Nephron (organoid): ENCODE measurements at regions not wholly inside any gene's neighbourhood (a gene's known extent, or its start where the extent isn't known, plus 50 kb on each side); places are given as distances from the start of the nearest gene placed in this dataset.

Experiments used
- H3K27ac Mint-ChIP-seq, 3 experiments: 2 replicates each; pipeline ENCODE4 v1.8.0; 2020; ENCODE audit warnings: mixed read lengths in 3 of 3, mild to moderate bottlenecking in 2 of 3, moderate library complexity in 1 of 3
- H3K27me3 Mint-ChIP-seq: 2 replicates; pipeline ENCODE4 v1.8.0; 2021; ENCODE audit warnings: low read depth, mild to moderate bottlenecking, moderate library complexity, mixed read lengths
- H3K36me3 Mint-ChIP-seq: 2 replicates; pipeline ENCODE4 v1.8.0; 2020; ENCODE audit warnings: low read depth, mixed read lengths
- H3K4me1 Mint-ChIP-seq: 2 replicates; pipeline ENCODE4 v1.8.0; 2020; ENCODE audit warnings: mixed read lengths
- H3K4me3 Mint-ChIP-seq, 3 experiments: 2 replicates each; pipeline ENCODE4 v1.8.0; 2020; ENCODE audit warnings: mild to moderate bottlenecking in 3 of 3, mixed read lengths in 3 of 3, moderate library complexity in 2 of 3
- H3K9me3 Mint-ChIP-seq: 2 replicates; pipeline ENCODE4 v1.8.0; 2020; ENCODE audit warnings: mixed read lengths
- CTCF ChIP-seq, 3 experiments: fragments of 200-600 bp; sonication (generic); IDR thresholded peaks; one replicate each; pipeline ENCODE4 v1.5.0; 2021; ENCODE audit warnings: antibody characterized with exemption in 3 of 3; ENCODE audit not compliant: unreplicated experiment in 3 of 3

GRCh38 chr1:96366516-96366915, 355.1 kb upstream of the PTBP2 start:
- Mint-ChIP-seq H3K4me3 (no peak overlapping the region), H3K9me3 (no peaks in the 10 kb centered on the region), H3K4me1 (peaks cover 33% of the 10 kb centered on the region), H3K36me3 (no peaks in the 10 kb centered on the region), H3K27me3 (no peaks in the 10 kb centered on the region), H3K27ac (peak overlapping the region in 2 of 3 experiments; percentile 32 to 91)
- TF ChIP-seq CTCF (IDR thresholded peaks at IDR 0.05; ENCODE audit: unreplicated experiment in 3 of 3): no peak

GRCh38 chr1:96367791-96368190, 353.8 kb upstream of the PTBP2 start:
- peaks cover 28% of the 10 kb centered on the region for H3K4me1 Mint-ChIP-seq
- no peak for TF ChIP-seq CTCF (IDR thresholded peaks at IDR 0.05; ENCODE audit: unreplicated experiment in 3 of 3)
- H3K9me3 Mint-ChIP-seq: no peaks in the 10 kb centered on the region
- H3K27ac Mint-ChIP-seq: no peak overlapping the region
- no peaks in the 10 kb centered on the region for H3K36me3 Mint-ChIP-seq
- H3K27me3 Mint-ChIP-seq: no peaks in the 10 kb centered on the region
- no peak overlapping the region for H3K4me3 Mint-ChIP-seq

- no peak for TF ChIP-seq CTCF (IDR thresholded peaks at IDR 0.05; ENCODE audit: unreplicated experiment in 3 of 3)
- Mint-ChIP-seq H3K27ac (peak overlapping the region in 1 of 3 experiments; percentile 2), H3K36me3 (no peaks in the 10 kb centered on the region), H3K27me3 (no peaks in the 10 kb centered on the region), H3K4me1 (peaks cover 11% of the 10 kb centered on the region), H3K9me3 (no peaks in the 10 kb centered on the region), H3K4me3 (no peak overlapping the region)
Measured at GRCh38 chr1:96370757-96371156, 350.8 kb upstream of the PTBP2 start.

- no peak overlapping the region for H3K27ac Mint-ChIP-seq
- no peaks in the 10 kb centered on the region for H3K36me3 Mint-ChIP-seq
- no peaks in the 10 kb centered on the region for H3K4me1 Mint-ChIP-seq
- no peak overlapping the region for H3K4me3 Mint-ChIP-seq
- no peaks in the 10 kb centered on the region for H3K27me3 Mint-ChIP-seq
- H3K9me3 Mint-ChIP-seq: peaks cover 4% of the 10 kb centered on the region
- TF ChIP-seq CTCF (IDR thresholded peaks at IDR 0.05; ENCODE audit: unreplicated experiment in 3 of 3): no peak
Measured at GRCh38 chr1:96372881-96373280, 348.7 kb upstream of the PTBP2 start.

GRCh38 chr1:96374076-96374762, 347.4 kb upstream of the PTBP2 start:
- Mint-ChIP-seq H3K4me3 (no peak overlapping the region), H3K27me3 (no peaks in the 10 kb centered on the region), H3K4me1 (no peaks in the 10 kb centered on the region), H3K27ac (no peak overlapping the region), H3K36me3 (no peaks in the 10 kb centered on the region), H3K9me3 (peaks cover 7% of the 10 kb centered on the region)
- TF ChIP-seq CTCF (IDR thresholded peaks at IDR 0.05; ENCODE audit: unreplicated experiment in 3 of 3): no peak

- Mint-ChIP-seq H3K4me1 (no peaks in the 10 kb centered on the region), H3K9me3 (peaks cover 13% of the 10 kb centered on the region), H3K27me3 (no peaks in the 10 kb centered on the region), H3K36me3 (no peaks in the 10 kb centered on the region), H3K4me3 (no peak overlapping the region), H3K27ac (no peak overlapping the region)
- TF ChIP-seq CTCF (IDR thresholded peaks at IDR 0.05; ENCODE audit: unreplicated experiment in 3 of 3): no peak
Measured at GRCh38 chr1:96376846-96377245, 344.7 kb upstream of the PTBP2 start.
